ENCODE measurements at regions not wholly inside any gene's neighbourhood (a gene's known extent, or its start where the extent isn't known, plus 50 kb on each side); places are given as distances from the start of the nearest gene placed in this dataset.

- no peaks in the 10 kb centered on the region for H3K4me1 Mint-ChIP-seq (ENCODE audit: low read depth)
- H3K27ac Mint-ChIP-seq: no peak overlapping the region
- H3K36me3 Mint-ChIP-seq (ENCODE audit: low read depth): no peaks in the 10 kb centered on the region
- H3K4me3 Mint-ChIP-seq: no peak overlapping the region
- H3K27me3 Mint-ChIP-seq: no peaks in the 10 kb centered on the region
- H3K9me3 Mint-ChIP-seq: no peaks in the 10 kb centered on the region
Measured at GRCh38 chr13:109454167-109454917, 332.0 kb downstream of the IRS2 start.

DNA sequence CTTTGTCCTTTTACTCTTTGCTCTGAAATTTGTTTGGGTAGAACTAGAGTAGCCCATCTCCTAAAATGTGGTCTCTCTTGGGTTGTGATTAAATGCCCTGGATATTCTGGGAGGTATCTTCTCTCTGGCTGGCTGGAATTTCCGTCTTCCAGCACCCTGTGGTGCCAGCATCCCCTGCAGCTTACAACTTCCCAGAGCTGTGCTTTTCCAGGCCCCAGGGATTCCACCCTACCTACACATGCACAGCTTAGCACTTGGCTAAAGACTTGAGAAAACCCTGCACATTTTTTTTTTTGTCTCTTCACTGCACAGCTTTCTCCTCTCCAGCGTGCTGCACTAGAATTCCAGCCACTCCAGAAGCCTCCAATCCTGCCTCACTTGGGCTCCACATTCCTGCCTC, 334.7 kb downstream of the IRS2 start:
- H3K4me3 Mint-ChIP-seq: no peak overlapping the region
- no peak overlapping the region for H3K27ac Mint-ChIP-seq
- no peaks in the 10 kb centered on the region for H3K9me3 Mint-ChIP-seq
- no peaks in the 10 kb centered on the region for H3K36me3 Mint-ChIP-seq (ENCODE audit: low read depth)
- H3K27me3 Mint-ChIP-seq: no peaks in the 10 kb centered on the region
- H3K4me1 Mint-ChIP-seq (ENCODE audit: low read depth): no peaks in the 10 kb centered on the region

DNA sequence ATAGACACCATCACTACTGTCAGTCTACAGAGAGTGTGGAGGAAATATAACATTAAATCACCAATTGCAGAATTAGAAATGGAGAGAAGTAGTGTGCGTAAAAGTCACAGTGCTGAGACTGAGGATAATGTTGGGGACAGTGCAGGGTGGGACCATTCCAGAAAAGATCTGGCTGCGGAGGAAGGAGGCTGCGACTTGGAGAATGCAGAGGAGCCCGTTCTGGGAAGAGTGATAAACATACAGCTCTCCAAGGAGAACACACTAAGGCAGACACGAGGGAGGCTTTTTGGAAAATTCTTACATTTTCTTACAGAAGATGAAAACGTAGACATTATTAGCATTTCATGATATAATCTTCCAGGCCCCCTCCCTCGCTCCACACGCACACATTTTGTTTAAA, 337.8 kb downstream of the IRS2 start:
- no peak overlapping the region for H3K4me3 Mint-ChIP-seq
- H3K36me3 Mint-ChIP-seq (ENCODE audit: low read depth): no peaks in the 10 kb centered on the region
- no peak overlapping the region for H3K27ac Mint-ChIP-seq
- no peaks in the 10 kb centered on the region for H3K4me1 Mint-ChIP-seq (ENCODE audit: low read depth)
- H3K27me3 Mint-ChIP-seq: peaks cover 6% of the 10 kb centered on the region
- H3K9me3 Mint-ChIP-seq: peaks cover 4% of the 10 kb centered on the region

GRCh38 chr13:109447667-109448066, 338.7 kb downstream of the IRS2 start:
- Mint-ChIP-seq H3K36me3 (ENCODE audit: low read depth) (no peaks in the 10 kb centered on the region), H3K9me3 (peaks cover 4% of the 10 kb centered on the region), H3K27me3 (peaks cover 6% of the 10 kb centered on the region), H3K27ac (no peak overlapping the region), H3K4me1 (ENCODE audit: low read depth) (no peaks in the 10 kb centered on the region), H3K4me3 (no peak overlapping the region)

GRCh38 chr13:109440320-109440719, 346.1 kb downstream of the IRS2 start:
- H3K27me3 Mint-ChIP-seq: peaks cover 10% of the 10 kb centered on the region

GRCh38 chr13:109439813-109440212, 346.6 kb downstream of the IRS2 start:
- Mint-ChIP-seq H3K27me3 (peaks cover 10% of the 10 kb centered on the region), H3K36me3 (ENCODE audit: low read depth) (no peaks in the 10 kb centered on the region), H3K4me1 (ENCODE audit: low read depth) (no peaks in the 10 kb centered on the region), H3K4me3 (no peak overlapping the region), H3K9me3 (peaks cover 4% of the 10 kb centered on the region), H3K27ac (no peak overlapping the region)

More at GRCh38 chr13:109440320-109440719, 346.1 kb downstream of the IRS2 start:
- Mint-ChIP-seq H3K36me3 (ENCODE audit: low read depth) (no peaks in the 10 kb centered on the region), H3K4me1 (ENCODE audit: low read depth) (no peaks in the 10 kb centered on the region), H3K27ac (no peak overlapping the region), H3K9me3 (peaks cover 4% of the 10 kb centered on the region), H3K4me3 (no peak overlapping the region)

DNA sequence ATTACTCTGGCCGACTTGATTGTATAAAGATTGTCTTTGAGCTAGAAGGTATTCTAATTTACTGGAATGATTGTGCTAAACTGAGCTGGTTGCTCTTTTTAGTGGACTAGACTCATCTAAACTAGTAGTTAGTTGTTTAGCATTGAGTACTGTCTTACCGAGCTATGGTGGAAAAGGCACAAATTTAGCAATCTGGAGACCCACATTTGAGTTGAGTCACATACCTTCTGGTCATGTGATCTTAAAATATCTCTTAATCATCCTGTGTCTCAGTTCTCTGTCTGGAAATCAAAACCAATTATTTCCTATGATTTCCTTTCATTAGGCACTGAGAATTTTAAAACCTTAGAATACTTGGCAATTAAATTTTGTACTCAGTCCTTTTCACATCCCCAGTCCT, 349.5 kb downstream of the IRS2 start:
- H3K4me3 Mint-ChIP-seq: no peak overlapping the region
- peaks cover 6% of the 10 kb centered on the region for H3K9me3 Mint-ChIP-seq
- H3K27ac Mint-ChIP-seq: no peak overlapping the region
- H3K4me1 Mint-ChIP-seq (ENCODE audit: low read depth): no peaks in the 10 kb centered on the region
- peaks cover 7% of the 10 kb centered on the region for H3K27me3 Mint-ChIP-seq
- H3K36me3 Mint-ChIP-seq (ENCODE audit: low read depth): no peaks in the 10 kb centered on the region

DNA sequence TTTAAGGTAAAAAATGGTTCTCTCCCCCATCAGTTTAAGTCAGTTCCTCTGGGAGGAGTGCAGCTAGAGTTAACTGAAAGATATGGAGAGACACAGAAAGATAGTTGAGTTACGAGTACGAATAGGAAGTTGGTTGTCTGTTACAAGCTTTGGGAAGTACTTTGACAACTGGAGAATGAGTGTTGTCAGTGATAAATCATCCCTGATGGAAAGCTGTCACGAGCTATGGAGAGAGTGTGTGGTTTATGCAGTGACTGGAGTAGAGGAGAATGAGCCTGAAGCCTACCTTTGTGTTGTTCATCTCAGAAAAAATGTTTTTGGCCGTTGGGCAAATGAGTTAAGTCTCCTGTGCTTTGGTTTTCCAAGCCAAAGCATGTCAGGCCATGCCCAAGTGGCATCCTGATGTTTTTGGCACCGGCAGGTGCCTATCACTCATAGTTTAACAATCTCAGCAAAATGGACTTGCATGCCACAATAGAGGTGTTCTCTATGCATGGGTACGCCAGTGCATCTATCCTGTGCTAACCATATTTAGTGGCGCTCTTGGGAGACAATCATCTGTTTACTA, 350.2 kb downstream of the IRS2 start:
- Mint-ChIP-seq H3K4me1 (ENCODE audit: low read depth) (no peaks in the 10 kb centered on the region), H3K4me3 (no peak overlapping the region), H3K27ac (no peak overlapping the region), H3K27me3 (peaks cover 7% of the 10 kb centered on the region), H3K9me3 (peaks cover 6% of the 10 kb centered on the region), H3K36me3 (ENCODE audit: low read depth) (no peaks in the 10 kb centered on the region)

GRCh38 chr13:109431217-109431616, 355.2 kb downstream of the IRS2 start:
- peaks cover 12% of the 10 kb centered on the region for H3K27me3 Mint-ChIP-seq
- no peak overlapping the region for H3K4me3 Mint-ChIP-seq
- peaks cover 11% of the 10 kb centered on the region for H3K9me3 Mint-ChIP-seq
- H3K36me3 Mint-ChIP-seq (ENCODE audit: low read depth): no peaks in the 10 kb centered on the region
- H3K4me1 Mint-ChIP-seq (ENCODE audit: low read depth): peaks cover 4% of the 10 kb centered on the region
- H3K27ac Mint-ChIP-seq: no peak overlapping the region

DNA sequence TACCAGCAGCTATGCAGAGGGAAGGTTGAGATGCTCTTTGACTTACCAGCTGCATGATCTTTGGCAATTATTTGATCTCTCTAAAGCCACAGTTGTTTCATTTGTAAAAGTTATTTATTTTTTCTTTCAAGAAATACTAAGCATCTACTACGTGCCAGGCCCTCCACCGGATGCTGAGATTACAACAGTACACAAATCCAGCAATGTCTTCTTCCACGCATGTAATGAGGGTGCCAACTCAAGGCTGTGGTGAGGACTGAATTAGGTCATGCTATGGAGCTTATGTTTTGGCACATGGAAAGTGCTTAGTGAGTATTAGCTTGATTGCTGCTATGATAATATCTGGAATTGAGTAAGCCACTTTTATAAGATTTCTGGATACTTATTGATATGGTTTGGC, 358.2 kb downstream of the IRS2 start:
- Mint-ChIP-seq H3K27me3 (peaks cover 9% of the 10 kb centered on the region), H3K27ac (no peak overlapping the region), H3K4me1 (ENCODE audit: low read depth) (peaks cover 4% of the 10 kb centered on the region), H3K36me3 (ENCODE audit: low read depth) (no peaks in the 10 kb centered on the region), H3K4me3 (no peak overlapping the region), H3K9me3 (peaks cover 7% of the 10 kb centered on the region)

- H3K27ac Mint-ChIP-seq: no peak overlapping the region
- peaks cover 13% of the 10 kb centered on the region for H3K27me3 Mint-ChIP-seq
- H3K36me3 Mint-ChIP-seq (ENCODE audit: low read depth): no peaks in the 10 kb centered on the region
- no peak overlapping the region for H3K4me3 Mint-ChIP-seq
- H3K4me1 Mint-ChIP-seq (ENCODE audit: low read depth): peaks cover 4% of the 10 kb centered on the region
- peaks cover 5% of the 10 kb centered on the region for H3K9me3 Mint-ChIP-seq
Measured at GRCh38 chr13:109427695-109428094, 358.7 kb downstream of the IRS2 start.

GRCh38 chr13:109427148-109427547, 359.2 kb downstream of the IRS2 start:
- Mint-ChIP-seq H3K27me3 (peaks cover 13% of the 10 kb centered on the region), H3K4me3 (no peak overlapping the region), H3K36me3 (ENCODE audit: low read depth) (no peaks in the 10 kb centered on the region), H3K27ac (no peak overlapping the region), H3K4me1 (ENCODE audit: low read depth) (peaks cover 4% of the 10 kb centered on the region), H3K9me3 (peaks cover 5% of the 10 kb centered on the region)

- Mint-ChIP-seq H3K27ac (no peak overlapping the region), H3K4me1 (ENCODE audit: low read depth) (peaks cover 4% of the 10 kb centered on the region), H3K9me3 (peaks cover 5% of the 10 kb centered on the region), H3K36me3 (ENCODE audit: low read depth) (no peaks in the 10 kb centered on the region), H3K4me3 (no peak overlapping the region), H3K27me3 (peaks cover 13% of the 10 kb centered on the region)
Measured at GRCh38 chr13:109426690-109426990, 359.7 kb downstream of the IRS2 start.

DNA sequence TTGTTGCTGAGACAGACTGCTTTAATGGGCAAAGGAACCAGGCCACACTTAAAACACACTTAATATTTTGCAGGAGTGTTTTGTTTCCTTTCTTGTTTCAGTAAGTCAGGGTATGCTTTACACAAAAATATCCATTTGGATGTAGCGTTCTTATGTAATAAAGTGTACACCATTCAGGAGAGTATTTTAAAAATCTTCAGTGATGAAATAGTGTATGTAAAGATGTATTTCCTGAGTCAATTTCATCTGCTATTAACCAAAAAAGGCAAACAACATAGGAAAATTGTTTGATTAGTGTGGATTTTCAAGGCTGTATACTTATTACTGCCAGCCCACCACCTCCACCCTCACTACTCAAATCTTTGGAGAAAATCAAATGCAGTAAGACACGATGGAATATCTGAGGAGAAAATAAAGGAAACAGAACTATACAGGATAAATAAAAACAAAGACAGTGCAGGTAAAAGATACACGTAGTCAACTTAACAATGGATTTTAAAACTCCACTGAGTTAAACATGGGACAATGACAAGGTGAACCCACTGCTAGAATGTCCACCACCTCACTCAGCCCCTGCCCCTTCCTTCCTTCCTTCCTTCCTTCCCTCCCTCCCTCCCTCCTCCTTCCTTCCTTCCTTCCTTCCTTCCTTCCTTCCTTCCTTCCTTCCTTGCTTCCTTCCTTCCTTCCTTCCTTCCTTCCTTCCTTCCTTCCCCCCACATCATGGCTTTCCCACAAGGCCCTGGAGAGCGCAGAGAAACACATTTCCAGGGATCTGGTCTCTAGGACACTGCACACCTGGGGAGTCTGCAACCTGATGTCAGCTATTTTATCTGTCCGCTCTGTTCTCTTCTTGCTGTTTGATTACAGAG, 360.3 kb downstream of the IRS2 start:
- Mint-ChIP-seq H3K4me1 (ENCODE audit: low read depth) (peaks cover 4% of the 10 kb centered on the region), H3K9me3 (peaks cover 5% of the 10 kb centered on the region), H3K27ac (no peak overlapping the region), H3K36me3 (ENCODE audit: low read depth) (no peaks in the 10 kb centered on the region), H3K4me3 (no peak overlapping the region), H3K27me3 (peaks cover 13% of the 10 kb centered on the region)

- Mint-ChIP-seq H3K27me3 (peaks cover 21% of the 10 kb centered on the region), H3K27ac (no peak overlapping the region), H3K4me1 (ENCODE audit: low read depth) (no peaks in the 10 kb centered on the region), H3K36me3 (ENCODE audit: low read depth) (no peaks in the 10 kb centered on the region), H3K9me3 (no peaks in the 10 kb centered on the region), H3K4me3 (no peak overlapping the region)
Measured at GRCh38 chr13:109422161-109422560, 364.2 kb downstream of the IRS2 start.
